Activated CD4-positive, alpha-beta T cell treated with anti-CD3 and anti-CD28 coated beads, Interleukin-2, amount 50 U/mL, for 16 hours (primary cell): ENCODE measurements at regions not wholly inside any gene's neighbourhood (a gene's known extent, or its start where the extent isn't known, plus 50 kb on each side); places are given as distances from the start of the nearest gene placed in this dataset.

ENCODE experiments used
- DNase-seq: peaks from one replicate; pipeline ENCODE4 v3.0.0-alpha.2; 2020

GRCh38 chr3:45277636-45278035 is 51.5 kb upstream of the TMEM158 start:
- no peak for DNase-seq

DNA sequence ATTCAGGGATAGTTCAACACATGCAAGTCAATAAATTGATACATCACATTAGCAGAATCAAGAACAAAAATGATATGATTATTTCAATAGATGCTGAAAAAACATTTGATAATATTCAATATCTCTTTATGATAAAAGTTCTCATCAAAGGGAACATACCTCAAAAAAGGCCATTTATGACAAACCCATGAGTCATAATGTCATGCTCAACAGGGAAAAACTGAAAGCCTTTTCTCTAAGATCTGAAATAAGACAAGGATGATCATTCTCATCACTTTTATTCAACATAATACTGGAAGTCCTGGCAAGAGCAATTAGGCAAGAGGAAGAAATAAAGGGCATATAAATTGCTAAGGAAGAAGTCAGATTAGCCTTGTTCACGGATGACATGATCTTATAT is 54.1 kb upstream of the TMEM158 start:
- no peak for DNase-seq

GRCh38 chr3:45280971-45281370 is 54.9 kb upstream of the TMEM158 start:
- DNase-seq, result no peak

GRCh38 chr3:45283471-45283870 is 57.4 kb upstream of the TMEM158 start:
- DNase-seq, result no peak

DNA sequence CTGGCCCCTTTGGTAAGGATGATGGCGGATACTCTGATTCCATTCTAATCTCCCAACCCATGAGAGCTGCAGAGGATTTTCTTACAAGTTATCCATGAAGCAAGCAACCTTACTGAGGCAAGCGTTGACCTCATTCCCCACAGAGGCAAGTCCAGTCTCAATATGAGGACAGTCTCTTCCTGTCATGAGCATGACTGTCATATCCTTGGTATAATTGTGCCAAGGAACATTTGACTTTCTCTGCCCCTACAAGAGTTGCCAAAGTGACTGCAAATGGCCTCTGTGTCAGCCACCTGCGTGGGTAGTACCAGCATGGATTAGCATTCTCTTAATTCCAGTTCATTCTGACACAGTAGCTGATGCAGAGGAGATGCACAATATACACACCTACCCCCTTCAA is 71.2 kb upstream of the TMEM158 start:
- DNase-seq, result no peak

DNA sequence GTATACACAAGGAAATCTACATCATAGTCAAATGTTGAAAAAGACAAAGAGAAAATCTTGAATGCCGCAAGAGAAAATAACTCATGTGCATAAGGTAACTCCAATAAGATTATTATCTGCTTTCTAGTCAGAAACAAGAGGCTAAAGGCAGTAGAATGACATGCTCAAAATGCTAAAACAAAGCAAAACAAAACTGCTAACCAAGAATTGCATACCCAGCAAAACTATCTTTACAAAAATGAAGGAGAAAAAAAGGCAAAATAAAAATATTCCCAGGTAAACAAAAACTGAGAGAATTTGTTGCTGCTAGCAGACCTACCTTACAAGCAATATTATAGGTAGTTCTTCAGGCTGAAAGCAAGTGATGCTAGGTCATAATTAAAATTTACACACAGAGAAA is 76.4 kb upstream of the TMEM158 start:
- DNase-seq, result no peak

GRCh38 chr3:45306406-45307008 is 80.4 kb upstream of the TMEM158 start:
- DNase-seq, result no peak

- no peak for DNase-seq
Observed at GRCh38 chr3:45309876-45310275, 78.5 kb upstream of the LARS2 start.

DNA sequence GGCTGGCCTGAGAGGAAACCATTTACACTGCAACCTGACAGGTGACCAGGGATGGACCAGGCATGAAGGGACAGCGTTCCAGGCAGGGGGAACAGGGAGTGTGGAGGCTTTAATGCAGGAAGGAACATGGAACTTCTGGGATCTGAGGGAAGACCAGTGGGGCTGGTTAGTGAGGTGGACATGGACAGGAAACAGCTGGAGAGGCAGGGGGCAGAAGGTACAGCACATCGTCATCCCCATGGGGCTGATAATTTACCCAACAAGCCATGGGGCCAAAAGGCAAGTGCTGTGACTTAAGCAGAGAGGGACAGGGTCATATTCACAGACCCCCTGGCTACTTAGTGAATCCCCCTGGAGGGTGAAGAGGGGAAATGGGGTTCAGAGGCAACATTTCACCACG is 77.0 kb upstream of the LARS2 start:
- DNase-seq, result no peak

DNA sequence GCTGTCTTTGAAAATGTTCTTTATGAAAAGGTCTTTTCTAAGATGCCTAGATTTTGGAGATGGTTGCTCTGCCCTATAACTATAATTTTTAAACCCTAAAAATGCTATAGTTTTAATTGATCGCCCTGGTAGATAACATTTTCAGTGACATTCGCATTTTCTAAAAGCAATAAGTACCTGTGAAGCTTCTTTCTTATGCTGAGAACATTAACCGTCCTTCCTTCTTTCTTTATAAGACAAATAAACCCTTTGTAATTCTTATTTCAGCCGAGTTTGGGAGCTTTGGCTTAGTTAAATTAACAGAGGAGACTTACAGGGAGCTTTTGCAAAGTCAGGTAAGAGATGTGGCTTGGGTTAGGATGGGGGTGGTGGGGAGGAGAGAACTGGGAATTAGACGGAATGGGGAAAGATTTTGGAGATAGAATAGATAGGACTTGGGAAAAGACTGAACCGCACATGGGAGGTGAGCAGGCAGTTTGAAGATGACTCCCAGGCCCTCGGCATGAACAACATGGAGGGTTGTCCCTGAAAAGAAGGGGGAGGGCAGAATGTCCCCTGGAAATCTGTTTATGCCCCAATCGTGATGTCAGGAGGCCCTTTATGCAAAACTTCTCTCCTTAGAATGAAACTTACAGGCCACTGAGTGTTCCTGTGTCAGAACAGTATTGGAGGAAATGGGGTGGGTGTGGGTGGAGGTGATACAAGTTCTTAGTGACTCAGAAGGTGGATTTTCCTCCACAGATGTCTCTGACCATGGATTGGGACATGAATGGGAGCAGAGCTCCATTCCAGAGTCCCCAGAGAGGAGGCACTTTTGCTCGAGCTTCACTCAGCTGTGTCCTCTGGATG is 76.2 kb upstream of the LARS2 start:
- no peak for DNase-seq

GRCh38 chr3:45312836-45313493 is 75.4 kb upstream of the LARS2 start:
- no peak for DNase-seq

DNA sequence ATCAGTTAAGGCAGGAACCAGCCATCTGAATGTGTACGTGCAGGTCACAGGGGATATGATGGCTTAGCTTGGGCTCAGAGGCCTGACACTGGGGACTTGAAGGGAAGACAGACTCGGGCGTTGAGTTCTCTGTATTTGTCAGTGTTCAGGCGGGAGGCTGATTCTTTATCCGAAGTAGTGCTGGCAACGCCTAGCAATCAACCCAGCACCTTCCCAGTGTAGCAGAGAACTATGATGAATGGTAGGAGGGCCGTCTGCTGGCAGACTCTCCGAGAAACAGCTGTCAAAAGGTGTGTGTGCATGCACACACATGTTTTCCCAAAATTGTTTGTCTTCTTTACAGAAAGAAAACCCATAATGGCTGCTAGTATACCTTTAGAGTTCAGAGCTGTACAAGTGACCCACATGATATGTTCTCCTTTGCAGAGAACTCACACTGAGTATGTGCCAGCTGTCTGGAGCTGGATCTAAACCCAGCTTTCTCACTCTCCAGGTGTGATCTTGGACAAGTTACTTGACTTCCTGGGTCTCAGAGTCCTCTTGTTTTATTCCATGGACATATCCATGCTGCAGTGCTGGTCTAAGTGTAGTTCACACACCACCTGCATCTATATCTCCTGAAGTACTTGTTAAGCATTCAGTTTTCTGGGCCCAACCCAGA is 74.5 kb upstream of the LARS2 start:
- DNase-seq, result no peak

DNA sequence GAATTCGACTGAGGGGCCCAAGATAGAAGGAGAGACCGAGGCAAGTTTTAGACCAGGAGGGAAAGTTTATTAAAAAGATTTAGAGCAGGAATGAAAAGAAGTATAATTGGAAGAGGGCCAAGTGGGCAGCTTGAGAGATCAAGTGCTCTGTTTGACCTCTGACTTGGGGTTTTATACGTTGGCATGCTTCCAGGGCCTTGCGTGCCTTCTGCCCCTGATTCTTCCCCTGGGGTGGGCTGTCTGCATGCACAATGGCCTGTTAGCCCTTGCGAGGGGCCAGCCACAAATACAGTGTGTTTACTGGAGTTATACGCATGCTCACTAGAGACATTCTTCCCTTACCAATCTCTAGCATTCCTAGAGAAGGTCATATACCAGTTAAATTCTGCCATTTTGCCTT is 70.7 kb upstream of the LARS2 start:
- no peak for DNase-seq

- no peak for DNase-seq
Observed at GRCh38 chr3:45318689-45319088, 69.7 kb upstream of the LARS2 start.

GRCh38 chr3:45319231-45319995 is 69.0 kb upstream of the LARS2 start:
- no peak for DNase-seq

DNA sequence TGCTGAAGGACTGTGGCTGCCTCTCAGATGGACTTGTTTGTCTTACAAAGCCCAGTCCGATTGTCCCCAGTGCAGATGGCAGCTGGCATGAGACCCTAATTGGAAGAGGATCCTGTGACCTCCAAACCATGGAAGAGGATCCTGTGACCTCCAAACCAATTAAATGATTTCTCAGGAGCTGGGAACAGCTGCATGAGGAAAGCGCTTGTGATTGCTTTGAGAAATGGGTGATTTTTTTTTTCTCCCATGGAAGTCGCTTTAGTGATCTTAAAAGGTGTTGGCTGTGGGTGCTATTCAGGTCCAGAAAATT is 68.4 kb upstream of the LARS2 start:
- no peak for DNase-seq

- DNase-seq, result no peak
Observed at GRCh38 chr3:45320986-45321385, 67.4 kb upstream of the LARS2 start.

DNA sequence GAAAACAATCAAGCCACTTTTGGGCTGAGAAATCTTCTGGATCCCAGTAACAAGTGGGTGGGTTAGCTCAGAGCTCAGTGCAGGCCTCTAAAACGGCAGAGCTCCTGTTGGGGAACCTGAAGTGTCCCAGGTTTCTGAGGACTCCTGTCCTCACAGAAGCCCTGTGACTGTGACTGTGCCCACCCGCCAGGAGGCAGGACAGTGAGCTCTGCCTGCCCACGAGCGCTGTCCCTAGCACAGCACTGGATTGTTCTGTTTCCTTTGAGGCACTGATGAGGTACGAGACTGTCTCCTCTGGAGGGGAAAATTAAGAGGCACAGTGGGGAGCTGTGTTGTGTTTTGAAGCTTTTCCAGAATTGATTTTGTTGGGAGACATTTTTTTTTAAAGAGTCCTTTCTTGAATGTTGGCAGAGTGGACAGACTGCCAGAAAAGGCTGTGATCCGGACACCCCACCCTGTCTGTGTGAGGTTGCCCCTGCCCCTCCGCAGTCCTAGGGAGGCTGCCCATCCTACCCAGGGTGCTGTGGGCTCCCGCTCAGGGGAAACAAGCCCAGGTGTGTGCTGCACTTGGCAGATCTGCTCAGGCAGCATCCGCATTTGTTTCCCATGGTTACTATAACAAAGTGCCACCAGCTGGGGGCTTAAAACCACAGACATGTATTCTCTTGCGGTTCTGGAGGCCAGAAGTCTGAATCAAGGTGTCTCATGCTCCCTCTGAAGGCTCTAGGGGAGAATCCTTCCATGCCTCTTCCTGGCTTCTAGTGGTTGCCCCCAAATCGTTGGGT is 66.6 kb upstream of the LARS2 start:
- peak; percentile 2 for DNase-seq

DNA sequence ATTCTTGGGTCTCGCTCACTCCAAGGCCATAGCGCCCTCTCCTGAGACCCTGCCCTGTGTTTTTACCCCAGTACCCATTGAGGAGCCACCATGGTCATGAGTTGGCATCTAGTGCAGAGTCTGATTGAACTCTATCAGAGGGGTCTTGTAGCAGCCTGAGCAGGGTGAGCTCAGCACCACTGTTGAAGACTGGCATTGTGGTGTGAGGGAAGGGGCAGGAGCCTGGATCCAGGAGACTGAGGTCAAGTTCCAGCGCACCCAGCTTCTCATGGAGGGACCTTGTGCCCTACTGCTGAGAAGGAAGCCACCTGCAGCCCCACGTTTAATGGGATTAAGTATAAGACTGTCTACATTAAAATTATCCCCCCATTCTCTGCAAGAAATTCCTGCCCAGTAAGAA is 65.8 kb upstream of the LARS2 start:
- no peak for DNase-seq

DNA sequence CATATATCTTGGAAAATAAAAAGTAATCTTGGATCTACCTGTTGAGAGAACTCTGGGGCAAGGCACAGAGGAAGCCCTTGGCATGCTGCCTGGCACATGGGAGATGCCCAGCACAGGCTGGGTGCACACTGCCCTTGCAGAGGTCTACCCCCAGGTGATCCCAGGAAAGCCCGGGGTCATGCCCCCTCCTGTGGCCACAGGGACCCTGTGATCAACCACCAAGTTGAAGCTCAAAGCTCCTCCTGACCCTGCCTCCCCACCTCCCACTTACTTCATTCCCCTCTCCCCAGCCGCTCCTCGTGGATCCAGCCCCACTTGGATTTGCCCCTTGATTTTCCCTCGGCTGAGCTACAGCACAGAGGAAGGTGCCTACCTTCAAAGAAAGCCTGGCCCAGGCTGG is 62.7 kb upstream of the LARS2 start:
- no peak for DNase-seq

GRCh38 chr3:45329761-45330305 is 58.5 kb upstream of the LARS2 start:
- DNase-seq, result no peak
